ENCODE measurements at regions not wholly inside any gene's neighbourhood (a gene's known extent, or its start where the extent isn't known, plus 50 kb on each side); places are given as distances from the start of the nearest gene placed in this dataset.

DNA sequence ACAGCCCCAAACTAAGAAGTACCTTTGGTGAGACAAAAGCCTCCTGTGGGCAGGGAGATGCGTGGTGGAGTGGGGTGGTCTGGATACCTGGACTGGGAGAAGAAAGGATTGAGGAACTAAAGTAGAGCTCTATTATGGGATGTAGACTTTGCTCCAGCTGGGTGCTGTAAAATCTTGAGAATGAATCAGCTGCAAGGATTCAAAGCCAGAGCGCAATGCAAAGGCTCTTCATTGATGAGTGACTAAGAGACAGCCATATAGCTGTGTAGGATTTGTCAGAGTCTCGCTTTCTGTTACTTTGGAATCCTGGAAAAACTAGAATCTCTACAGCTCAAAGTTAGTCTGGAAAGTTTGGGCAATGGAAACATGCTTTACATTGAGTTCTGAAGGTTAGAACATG lies 159.9 kb downstream of the TAF11L14 start:
- no peak for TF ChIP-seq CBX8 (IDR thresholded peaks at IDR 0.05; ENCODE audit: borderline replicate concordance, extremely low read depth, low read depth, low read length, poor library complexity, severe bottlenecking)
- no peak for TF ChIP-seq CTCF (IDR thresholded peaks at IDR 0.05 in 2 of 3, conservative IDR thresholded peaks at IDR 0.05 in 1 of 3; ENCODE audit: insufficient read depth in 2 of 3, low read depth in 1 of 3, low read length in 3 of 3)
- TF ChIP-seq SRSF9 (IDR thresholded peaks at IDR 0.05; ENCODE audit: borderline replicate concordance, low read depth, low read length), result no peak
- no peak for TF ChIP-seq TCF3 (CRISPR knock-in tag; IDR thresholded peaks at IDR 0.05)
- TF ChIP-seq CREM (IDR thresholded peaks at IDR 0.05; ENCODE audit: low read depth), result no peak
- no peak for TF ChIP-seq FOXJ3 (CRISPR knock-in tag; IDR thresholded peaks at IDR 0.05)
- TF ChIP-seq XRCC5 (IDR thresholded peaks at IDR 0.05; ENCODE audit: low read depth, low read length), result no peak
- TF ChIP-seq ZNF518B (CRISPR knock-in tag; IDR thresholded peaks at IDR 0.05), result no peak
- TF ChIP-seq ZNF384 (IDR thresholded peaks at IDR 0.05; ENCODE audit: low read depth, low read length), result no peak
- TF ChIP-seq, protein P1, sequence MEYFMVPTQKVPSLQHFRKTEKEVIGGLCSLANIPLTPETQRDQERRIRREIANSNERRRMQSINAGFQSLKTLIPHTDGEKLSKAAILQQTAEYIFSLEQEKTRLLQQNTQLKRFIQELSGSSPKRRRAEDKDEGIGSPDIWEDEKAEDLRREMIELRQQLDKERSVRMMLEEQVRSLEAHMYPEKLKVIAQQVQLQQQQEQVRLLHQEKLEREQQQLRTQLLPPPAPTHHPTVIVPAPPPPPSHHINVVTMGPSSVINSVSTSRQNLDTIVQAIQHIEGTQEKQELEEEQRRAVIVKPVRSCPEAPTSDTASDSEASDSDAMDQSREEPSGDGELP (CRISPR knock-in tag; IDR thresholded peaks at IDR 0.05; ENCODE audit: borderline replicate concordance), result no peak
- TF ChIP-seq SRF (CRISPR knock-in tag; IDR thresholded peaks at IDR 0.05), result no peak
- TF ChIP-seq EP300 (IDR thresholded peaks at IDR 0.05; ENCODE audit: low read length), result no peak
- no peak for TF ChIP-seq MAFF (IDR thresholded peaks at IDR 0.05; ENCODE audit: low read length)
- TF ChIP-seq JUND (IDR thresholded peaks at IDR 0.05; ENCODE audit: borderline replicate concordance, low read depth, low read length), result no peak
- TF ChIP-seq JUND (tag; IDR thresholded peaks at IDR 0.05; ENCODE audit: borderline replicate concordance, low read depth, low read length), result no peak
